Tibial artery (tissue), 4 donors: ENCODE measurements at regions not wholly inside any gene's neighbourhood (a gene's known extent, or its start where the extent isn't known, plus 50 kb on each side); places are given as distances from the start of the nearest gene placed in this dataset.

Source experiments
- DNase-seq, 2 donors: peaks; one replicate each; pipeline ENCODE4 v3.0.0-alpha.2; 2019
- H3K27ac ChIP-seq, 2 donors: fragments of 200-600 bp; sonication (generic) in 1 of 2; 1 replicate in 1 of 2; 2 replicates in 1 of 2; pipeline ENCODE4 v1.5.1; 2018 to 2019; ENCODE audit warnings: mild to moderate bottlenecking in 1 of 2
- H3K27me3 ChIP-seq, 2 donors: fragments of 200-600 bp; sonication (generic) in 1 of 2; one replicate each; pipeline versions ENCODE4 v1.5.1 to v1.6.0; 2016 to 2019
- H3K36me3 ChIP-seq, 3 donors: fragments of 200-600 bp; sonication (generic) in 2 of 3; one replicate each; pipeline ENCODE4 v1.5.1; 2016 to 2019; ENCODE audit warnings: mild to moderate bottlenecking in 2 of 3
- H3K4me1 ChIP-seq, 4 donors: fragments of 200-600 bp; sonication (generic) in 2 of 4; 1 replicate in 3 of 4; 2 replicates in 1 of 4; pipeline ENCODE4 v1.5.1; 2016 to 2019
- H3K4me3 ChIP-seq, 2 donors: fragments of 200-600 bp; sonication (generic) in 1 of 2; 1 replicate in 1 of 2; 2 replicates in 1 of 2; pipeline ENCODE4 v1.5.1; 2018 to 2019; ENCODE audit warnings: mild to moderate bottlenecking in 2 of 2
- H3K9me3 ChIP-seq, 3 donors: fragments of 200-600 bp; sonication (generic) in 1 of 3; one replicate each; pipeline ENCODE4 v1.5.1; 2016 to 2019
- CTCF ChIP-seq, 2 experiments: fragments of 200-600 bp in 1 of 2; fragments of 450-650 bp in 1 of 2; IDR thresholded peaks; one replicate each; pipeline ENCODE4 v1.5.1; 2017 to 2019; ENCODE audit warnings: antibody characterized with exemption in 2 of 2, mild to moderate bottlenecking in 1 of 2, moderate library complexity in 1 of 2
- intact Hi-C: fragments of 100-400 bp; cut with DNase I; formaldehyde crosslinking; loops from one replicate; pipeline ENCODE4 v1.15.0; 2023; ENCODE audit warnings: low total_unique reads

DNA sequence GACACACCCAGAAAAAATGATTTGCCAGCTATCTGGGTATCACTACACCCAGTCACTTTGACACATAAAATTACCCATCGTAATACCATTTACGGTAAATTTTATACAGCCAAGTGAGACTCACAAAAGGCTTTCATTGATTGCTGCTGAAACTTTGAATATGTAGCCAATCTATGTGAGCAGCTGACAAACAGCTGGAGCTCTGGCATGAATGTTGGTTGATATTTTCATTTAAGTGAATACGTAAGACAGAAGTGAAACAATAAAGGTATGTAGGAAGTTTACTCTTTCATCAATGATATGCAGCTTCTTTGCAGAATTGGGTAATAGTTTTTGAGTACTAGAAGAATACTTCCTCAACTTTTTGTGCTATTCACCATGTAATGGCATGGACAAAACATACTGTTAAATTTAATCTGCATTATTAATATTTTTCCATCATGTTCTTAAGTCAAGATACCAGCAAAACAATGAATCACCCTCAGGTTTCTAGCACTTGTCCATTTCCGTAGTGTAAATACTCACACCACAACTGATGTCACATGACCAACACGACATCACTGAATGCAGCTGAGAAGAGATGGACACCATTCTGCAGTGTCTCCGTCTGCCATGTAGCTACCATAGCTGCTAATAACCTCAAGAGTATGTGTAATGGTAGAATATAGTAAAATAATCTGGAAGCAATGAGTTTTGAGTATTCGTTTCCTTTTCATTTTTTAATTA, 205.9 kb upstream of the HES1 start:
- H3K27me3 ChIP-seq: peaks cover 0 to 17% of the 10 kb centered on the region in 2 donors
- intact Hi-C loops: no loop called here
- H3K4me3 ChIP-seq: no peak overlapping the region
- no peaks in the 10 kb centered on the region for H3K36me3 ChIP-seq
- peaks cover 0 to under 1% (median 0%) of the 10 kb centered on the region in 3 donors for H3K9me3 ChIP-seq
- no peak for TF ChIP-seq CTCF (IDR thresholded peaks at IDR 0.05)
- no peak for DNase-seq
- no peaks in the 10 kb centered on the region for H3K4me1 ChIP-seq
- H3K27ac ChIP-seq: no peak overlapping the region

- TF ChIP-seq CTCF (IDR thresholded peaks at IDR 0.05): no peak
- Histone ChIP-seq H3K36me3 (no peaks in the 10 kb centered on the region), H3K27ac (no peak overlapping the region), H3K4me3 (no peak overlapping the region), H3K4me1 (no peaks in the 10 kb centered on the region), H3K9me3 (no peaks in the 10 kb centered on the region), H3K27me3 (peaks cover 0 to 17% of the 10 kb centered on the region in 2 donors)
- intact Hi-C loops: no loop called here
- DNase-seq: no peak
Measured at GRCh38 chr3:193932136-193932535, 203.8 kb upstream of the HES1 start.

- intact Hi-C loops: no loop called here
- DNase-seq: no peak
- Histone ChIP-seq H3K4me3 (no peak overlapping the region), H3K36me3 (no peaks in the 10 kb centered on the region), H3K4me1 (no peaks in the 10 kb centered on the region), H3K9me3 (no peaks in the 10 kb centered on the region), H3K27ac (no peak overlapping the region), H3K27me3 (peaks cover 0 to 17% of the 10 kb centered on the region in 2 donors)
- TF ChIP-seq CTCF (IDR thresholded peaks at IDR 0.05): no peak
Measured at GRCh38 chr3:193932576-193932975, 203.4 kb upstream of the HES1 start.

- intact Hi-C loops: no loop called here
- Histone ChIP-seq H3K27me3 (peaks cover 0 to 17% of the 10 kb centered on the region in 2 donors), H3K4me1 (no peaks in the 10 kb centered on the region), H3K36me3 (no peaks in the 10 kb centered on the region), H3K27ac (no peak overlapping the region), H3K9me3 (no peaks in the 10 kb centered on the region), H3K4me3 (no peak overlapping the region)
- DNase-seq: no peak
- TF ChIP-seq CTCF (IDR thresholded peaks at IDR 0.05): no peak
Measured at GRCh38 chr3:193933451-193933850, 202.5 kb upstream of the HES1 start.

- Histone ChIP-seq H3K27me3 (peaks cover 0 to 29% of the 10 kb centered on the region in 2 donors), H3K9me3 (no peaks in the 10 kb centered on the region), H3K4me3 (no peak overlapping the region), H3K27ac (no peak overlapping the region), H3K36me3 (no peaks in the 10 kb centered on the region), H3K4me1 (peaks cover 0 to 3% (median 0%) of the 10 kb centered on the region in 4 donors)
- intact Hi-C loops: no loop called here
- TF ChIP-seq CTCF (IDR thresholded peaks at IDR 0.05): no peak
- no peak for DNase-seq
Measured at GRCh38 chr3:193935916-193936315, 200.0 kb upstream of the HES1 start.
